ENCODE measurements at regions not wholly inside any gene's neighbourhood (a gene's known extent, or its start where the extent isn't known, plus 50 kb on each side); places are given as distances from the start of the nearest gene placed in this dataset.

- TF ChIP-seq, protein P1, sequence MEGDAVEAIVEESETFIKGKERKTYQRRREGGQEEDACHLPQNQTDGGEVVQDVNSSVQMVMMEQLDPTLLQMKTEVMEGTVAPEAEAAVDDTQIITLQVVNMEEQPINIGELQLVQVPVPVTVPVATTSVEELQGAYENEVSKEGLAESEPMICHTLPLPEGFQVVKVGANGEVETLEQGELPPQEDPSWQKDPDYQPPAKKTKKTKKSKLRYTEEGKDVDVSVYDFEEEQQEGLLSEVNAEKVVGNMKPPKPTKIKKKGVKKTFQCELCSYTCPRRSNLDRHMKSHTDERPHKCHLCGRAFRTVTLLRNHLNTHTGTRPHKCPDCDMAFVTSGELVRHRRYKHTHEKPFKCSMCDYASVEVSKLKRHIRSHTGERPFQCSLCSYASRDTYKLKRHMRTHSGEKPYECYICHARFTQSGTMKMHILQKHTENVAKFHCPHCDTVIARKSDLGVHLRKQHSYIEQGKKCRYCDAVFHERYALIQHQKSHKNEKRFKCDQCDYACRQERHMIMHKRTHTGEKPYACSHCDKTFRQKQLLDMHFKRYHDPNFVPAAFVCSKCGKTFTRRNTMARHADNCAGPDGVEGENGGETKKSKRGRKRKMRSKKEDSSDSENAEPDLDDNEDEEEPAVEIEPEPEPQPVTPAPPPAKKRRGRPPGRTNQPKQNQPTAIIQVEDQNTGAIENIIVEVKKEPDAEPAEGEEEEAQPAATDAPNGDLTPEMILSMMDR (IDR thresholded peaks at IDR 0.05): no peak
- no peak for TF ChIP-seq POLR2A (IDR thresholded peaks at IDR 0.05)
Measured at GRCh38 chr20:22719167-22719591, 134.8 kb upstream of the FOXA2 start.

DNA sequence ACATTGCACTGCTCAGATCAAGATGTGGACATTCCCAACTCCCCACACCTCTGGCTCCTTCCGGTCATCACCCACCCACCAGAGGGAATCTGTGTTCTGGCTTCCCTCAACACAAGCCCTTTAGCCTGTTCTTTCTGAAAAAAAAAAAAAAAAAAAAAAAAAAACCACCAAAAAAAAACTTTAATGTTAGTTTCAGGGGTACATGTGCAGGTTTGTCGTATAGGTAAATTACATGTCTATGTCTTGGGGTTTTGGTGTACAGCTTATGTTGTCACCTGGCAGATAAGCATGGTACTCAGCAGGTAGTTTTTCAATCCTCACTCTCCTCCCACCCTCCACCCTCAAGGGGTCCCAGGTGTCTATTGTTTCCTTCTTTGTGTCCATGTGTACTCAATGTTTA lies 135.8 kb upstream of the FOXA2 start:
- intact Hi-C loops (cut with DNase I): no loop called here
- H3K27me3 ChIP-seq: no peaks in the 10 kb centered on the region
- TF ChIP-seq, protein P1 (IDR thresholded peaks at IDR 0.05): no peak
- no peak for TF ChIP-seq POLR2A (IDR thresholded peaks at IDR 0.05)
- DNase-seq: no peak
- H3K4me1 ChIP-seq (replicated peaks in 1 of 2): peaks cover 4 to 25% of the 10 kb centered on the region in 2 donors
- no peak overlapping the region for H3K4me3 ChIP-seq
- H3K36me3 ChIP-seq (replicated peaks in 1 of 2): no peaks in the 10 kb centered on the region
- H3K9me3 ChIP-seq (replicated peaks in 1 of 3): no peaks in the 10 kb centered on the region
- 92 to 100% (median 97%) methylated on average over 2 of the region's 2 CpGs for WGBS, 4 donors
- H3K27ac ChIP-seq: no peak overlapping the region

More at GRCh38 chr20:22719167-22719591, 134.8 kb upstream of the FOXA2 start:
- DNase-seq: no peak
- H3K27me3 ChIP-seq: no peaks in the 10 kb centered on the region
- H3K4me1 ChIP-seq (replicated peaks in 1 of 2): peaks cover 4 to 25% of the 10 kb centered on the region in 2 donors
- intact Hi-C loops (cut with DNase I): no loop called here
- no peak overlapping the region for H3K27ac ChIP-seq
- 44 to 60% (median 49%) methylated on average over 4 to 7 of the region's 7 CpGs for WGBS, 4 donors
- no peak overlapping the region for H3K4me3 ChIP-seq
- no peaks in the 10 kb centered on the region for H3K36me3 ChIP-seq (replicated peaks in 1 of 2)
- H3K9me3 ChIP-seq (replicated peaks in 1 of 3): no peaks in the 10 kb centered on the region

DNA sequence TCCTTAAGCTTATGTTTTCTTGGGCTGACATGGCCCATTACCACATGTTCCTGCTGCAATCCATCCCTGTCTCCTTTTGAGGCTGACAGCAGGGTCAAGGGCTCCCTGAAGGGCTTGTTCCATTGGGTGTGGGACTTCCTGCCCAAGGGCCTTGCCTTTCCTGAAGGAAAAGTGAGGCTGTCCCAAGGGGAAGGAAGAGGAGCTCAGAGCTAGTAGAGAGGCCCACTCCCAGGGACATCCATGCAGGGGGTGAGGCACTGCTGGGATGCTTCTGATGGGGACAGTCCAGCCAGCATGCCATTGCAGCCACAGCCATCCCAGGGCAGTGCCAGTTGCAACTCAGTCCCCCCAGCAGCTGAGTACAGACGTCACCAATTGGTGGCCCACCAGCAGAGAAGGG lies 138.4 kb upstream of the FOXA2 start:
- Histone ChIP-seq H3K9me3 (replicated peaks in 1 of 3) (no peaks in the 10 kb centered on the region), H3K4me3 (no peak overlapping the region), H3K27me3 (no peaks in the 10 kb centered on the region), H3K27ac (no peak overlapping the region), H3K36me3 (replicated peaks in 1 of 2) (no peaks in the 10 kb centered on the region), H3K4me1 (replicated peaks in 1 of 2) (peaks cover 2 to 7% of the 10 kb centered on the region in 2 donors)
- intact Hi-C loops (cut with DNase I): no loop called here
- 60 to 75% (median 73%) methylated on average over 1 of the region's 1 CpG; no CpG with 5 or more reads in 1 of the 4 donors for WGBS, 4 donors
- DNase-seq: no peak
- TF ChIP-seq POLR2A (IDR thresholded peaks at IDR 0.05): no peak
- TF ChIP-seq, protein P1 (IDR thresholded peaks at IDR 0.05): no peak

- Histone ChIP-seq H3K36me3 (replicated peaks in 1 of 2) (no peaks in the 10 kb centered on the region), H3K27ac (no peak overlapping the region), H3K9me3 (replicated peaks in 1 of 3) (no peaks in the 10 kb centered on the region), H3K4me1 (replicated peaks in 1 of 2) (no peaks in the 10 kb centered on the region), H3K27me3 (no peaks in the 10 kb centered on the region), H3K4me3 (no peak overlapping the region)
- TF ChIP-seq POLR2A (IDR thresholded peaks at IDR 0.05): no peak
- TF ChIP-seq, protein P1 (IDR thresholded peaks at IDR 0.05): no peak
- intact Hi-C loops (cut with DNase I): no loop called here
- no peak for DNase-seq
- WGBS, 4 donors: 78 to 93% (median 87%) methylated on average over 2 of the region's 2 CpGs
Measured at GRCh38 chr20:22723659-22724058, 139.3 kb upstream of the FOXA2 start.

Measured in adrenal gland (tissue), 9 donors.